ENCODE measurements at regions not wholly inside any gene's neighbourhood (a gene's known extent, or its start where the extent isn't known, plus 50 kb on each side); places are given as distances from the start of the nearest gene placed in this dataset.
"Not testable (repeated sequence)": the region's sequence is repeated elsewhere in the genome, so short reads cannot be mapped to it uniquely, and the experiment has no call there.

GRCh38 chr2:4780679-4781078, 911.5 kb upstream of the SOX11 start:
- no peak for DNase-seq (ENCODE audit: low spot score)
- TF ChIP-seq, protein P1, sequence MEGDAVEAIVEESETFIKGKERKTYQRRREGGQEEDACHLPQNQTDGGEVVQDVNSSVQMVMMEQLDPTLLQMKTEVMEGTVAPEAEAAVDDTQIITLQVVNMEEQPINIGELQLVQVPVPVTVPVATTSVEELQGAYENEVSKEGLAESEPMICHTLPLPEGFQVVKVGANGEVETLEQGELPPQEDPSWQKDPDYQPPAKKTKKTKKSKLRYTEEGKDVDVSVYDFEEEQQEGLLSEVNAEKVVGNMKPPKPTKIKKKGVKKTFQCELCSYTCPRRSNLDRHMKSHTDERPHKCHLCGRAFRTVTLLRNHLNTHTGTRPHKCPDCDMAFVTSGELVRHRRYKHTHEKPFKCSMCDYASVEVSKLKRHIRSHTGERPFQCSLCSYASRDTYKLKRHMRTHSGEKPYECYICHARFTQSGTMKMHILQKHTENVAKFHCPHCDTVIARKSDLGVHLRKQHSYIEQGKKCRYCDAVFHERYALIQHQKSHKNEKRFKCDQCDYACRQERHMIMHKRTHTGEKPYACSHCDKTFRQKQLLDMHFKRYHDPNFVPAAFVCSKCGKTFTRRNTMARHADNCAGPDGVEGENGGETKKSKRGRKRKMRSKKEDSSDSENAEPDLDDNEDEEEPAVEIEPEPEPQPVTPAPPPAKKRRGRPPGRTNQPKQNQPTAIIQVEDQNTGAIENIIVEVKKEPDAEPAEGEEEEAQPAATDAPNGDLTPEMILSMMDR (IDR thresholded peaks at IDR 0.05): no peak
- no peak for ATAC-seq (ENCODE audit: insufficient number of reproducible peaks, low FRiP score, low read depth)
- Histone ChIP-seq H3K36me3 (no peaks in the 10 kb centered on the region), H3K27ac (no peak overlapping the region), H3K27me3 (replicated peaks; ENCODE audit: insufficient read depth) (no peaks in the 10 kb centered on the region), H3K9me3 (no peaks in the 10 kb centered on the region), H3K4me1 (ENCODE audit: control insufficient read depth in 1 of 2, low read depth in 2 of 2) (no peaks in the 10 kb centered on the region), H3K4me3 (no peak overlapping the region)

DNA sequence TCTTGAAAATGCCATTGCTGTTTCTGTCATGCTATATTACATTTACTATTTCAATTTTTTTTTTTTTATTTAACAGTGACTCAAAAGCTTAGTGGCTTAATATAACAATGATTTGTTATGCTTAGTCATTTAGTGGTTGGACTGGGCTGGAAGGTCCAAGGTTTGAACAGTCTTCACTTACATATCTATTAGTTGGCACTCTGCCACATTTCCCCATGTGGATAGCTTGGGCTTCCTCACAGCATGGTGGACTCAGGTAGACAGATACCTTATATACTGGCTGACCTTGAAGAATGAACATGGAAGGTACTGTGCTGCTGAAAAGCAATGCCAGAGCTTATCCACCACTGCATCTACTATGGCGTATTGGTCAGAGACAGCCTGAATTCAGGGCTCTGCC, 909.5 kb upstream of the SOX11 start:
- Histone ChIP-seq H3K36me3 (no peaks in the 10 kb centered on the region), H3K4me3 (no peak overlapping the region), H3K9me3 (no peaks in the 10 kb centered on the region), H3K4me1 (ENCODE audit: control insufficient read depth in 1 of 2, low read depth in 2 of 2) (no peaks in the 10 kb centered on the region), H3K27ac (no peak overlapping the region), H3K27me3 (replicated peaks; ENCODE audit: insufficient read depth) (no peaks in the 10 kb centered on the region)
- TF ChIP-seq, protein P1 (IDR thresholded peaks at IDR 0.05): no peak
- DNase-seq (ENCODE audit: low spot score) (no peak), ATAC-seq (ENCODE audit: insufficient number of reproducible peaks, low FRiP score, low read depth) (no peak)

GRCh38 chr2:4791488-4791887, 900.7 kb upstream of the SOX11 start:
- Histone ChIP-seq H3K36me3 (no peaks in the 10 kb centered on the region), H3K4me1 (ENCODE audit: control insufficient read depth in 1 of 2, low read depth in 2 of 2) (no peaks in the 10 kb centered on the region), H3K27ac (no peak overlapping the region), H3K4me3 (no peak overlapping the region), H3K9me3 (no peaks in the 10 kb centered on the region), H3K27me3 (replicated peaks; ENCODE audit: insufficient read depth) (no peaks in the 10 kb centered on the region)
- TF ChIP-seq, protein P1 (IDR thresholded peaks at IDR 0.05): no peak
- ATAC-seq (ENCODE audit: insufficient number of reproducible peaks, low FRiP score, low read depth): no peak
- DNase-seq (ENCODE audit: low spot score): no peak

GRCh38 chr2:4792126-4792525, 900.1 kb upstream of the SOX11 start:
- Histone ChIP-seq H3K36me3 (no peaks in the 10 kb centered on the region), H3K27ac (no peak overlapping the region), H3K4me3 (no peak overlapping the region), H3K4me1 (ENCODE audit: control insufficient read depth in 1 of 2, low read depth in 2 of 2) (no peaks in the 10 kb centered on the region), H3K27me3 (replicated peaks; ENCODE audit: insufficient read depth) (no peaks in the 10 kb centered on the region), H3K9me3 (no peaks in the 10 kb centered on the region)
- TF ChIP-seq, protein P1 (IDR thresholded peaks at IDR 0.05): no peak
- no peak for ATAC-seq (ENCODE audit: insufficient number of reproducible peaks, low FRiP score, low read depth)
- DNase-seq (ENCODE audit: low spot score): no peak

- TF ChIP-seq, protein P1 (IDR thresholded peaks at IDR 0.05): no peak
- H3K36me3 ChIP-seq: no peaks in the 10 kb centered on the region
- no peaks in the 10 kb centered on the region for H3K4me1 ChIP-seq (ENCODE audit: control insufficient read depth in 1 of 2, low read depth in 2 of 2)
- no peaks in the 10 kb centered on the region for H3K9me3 ChIP-seq
- H3K27me3 ChIP-seq (replicated peaks; ENCODE audit: insufficient read depth): no peaks in the 10 kb centered on the region
- no peak for ATAC-seq (ENCODE audit: insufficient number of reproducible peaks, low FRiP score, low read depth)
- DNase-seq (ENCODE audit: low spot score): no peak
- H3K27ac ChIP-seq: no peak overlapping the region
- no peak overlapping the region for H3K4me3 ChIP-seq
These were observed 888.8 kb upstream of the SOX11 start for GRCh38 chr2:4803396-4803795.

DNA sequence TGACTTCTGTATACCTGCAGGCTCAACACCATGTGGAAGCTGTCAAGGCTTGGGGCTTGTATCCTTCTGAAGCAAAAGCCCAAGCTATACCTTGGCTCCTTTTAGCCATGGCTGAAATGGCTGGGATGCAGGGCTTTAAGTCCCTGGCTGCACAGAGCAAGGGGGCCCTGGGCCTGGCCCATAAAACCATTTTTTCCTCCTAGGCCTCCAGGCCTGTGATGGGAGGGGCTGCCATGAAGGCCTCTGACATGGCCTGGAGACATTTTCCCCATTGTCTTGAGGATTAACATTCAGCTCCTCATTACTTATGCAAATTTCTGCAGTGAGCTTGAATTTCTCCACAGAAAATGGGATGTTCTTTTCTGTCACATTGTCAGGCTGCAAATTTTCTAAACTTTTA, 878.0 kb upstream of the SOX11 start:
- not testable (repeated sequence) for H3K36me3 ChIP-seq; H3K27me3 ChIP-seq (replicated peaks; ENCODE audit: insufficient read depth); H3K9me3 ChIP-seq; DNase-seq (ENCODE audit: low spot score); H3K4me3 ChIP-seq; H3K4me1 ChIP-seq (ENCODE audit: control insufficient read depth in 1 of 2, low read depth in 2 of 2); H3K27ac ChIP-seq; ATAC-seq (ENCODE audit: insufficient number of reproducible peaks, low FRiP score, low read depth)

All from thoracic aorta (tissue), 2 donors.